ENCODE measurements at regions not wholly inside any gene's neighbourhood (a gene's known extent, or its start where the extent isn't known, plus 50 kb on each side); places are given as distances from the start of the nearest gene placed in this dataset.

DNA sequence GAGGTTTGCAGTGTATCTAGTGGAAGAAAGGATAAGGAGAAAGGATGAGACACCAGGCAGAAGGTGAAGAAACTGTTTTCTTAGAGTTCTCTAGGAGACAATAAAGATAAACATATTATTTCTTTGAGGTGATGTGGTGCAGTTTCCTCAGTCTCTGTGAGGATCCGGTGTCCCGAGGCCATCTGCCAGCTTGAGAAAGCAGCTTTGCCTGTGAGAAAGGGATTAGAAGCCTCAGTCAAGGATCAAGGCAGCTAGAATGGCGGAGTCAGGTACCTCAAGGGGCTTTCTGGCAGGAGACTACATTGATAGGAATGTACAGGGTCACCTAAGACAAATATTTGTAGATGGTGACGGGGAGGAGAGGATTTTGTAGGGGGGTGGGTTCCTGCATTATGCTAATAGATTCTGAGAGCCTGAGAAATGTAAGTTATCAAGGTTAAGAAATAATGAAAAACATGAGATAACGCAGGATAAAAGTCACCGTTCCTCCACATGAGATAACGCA lies 103.9 kb upstream of the MB21D2 start (continued):
- TF ChIP-seq, protein P1, sequence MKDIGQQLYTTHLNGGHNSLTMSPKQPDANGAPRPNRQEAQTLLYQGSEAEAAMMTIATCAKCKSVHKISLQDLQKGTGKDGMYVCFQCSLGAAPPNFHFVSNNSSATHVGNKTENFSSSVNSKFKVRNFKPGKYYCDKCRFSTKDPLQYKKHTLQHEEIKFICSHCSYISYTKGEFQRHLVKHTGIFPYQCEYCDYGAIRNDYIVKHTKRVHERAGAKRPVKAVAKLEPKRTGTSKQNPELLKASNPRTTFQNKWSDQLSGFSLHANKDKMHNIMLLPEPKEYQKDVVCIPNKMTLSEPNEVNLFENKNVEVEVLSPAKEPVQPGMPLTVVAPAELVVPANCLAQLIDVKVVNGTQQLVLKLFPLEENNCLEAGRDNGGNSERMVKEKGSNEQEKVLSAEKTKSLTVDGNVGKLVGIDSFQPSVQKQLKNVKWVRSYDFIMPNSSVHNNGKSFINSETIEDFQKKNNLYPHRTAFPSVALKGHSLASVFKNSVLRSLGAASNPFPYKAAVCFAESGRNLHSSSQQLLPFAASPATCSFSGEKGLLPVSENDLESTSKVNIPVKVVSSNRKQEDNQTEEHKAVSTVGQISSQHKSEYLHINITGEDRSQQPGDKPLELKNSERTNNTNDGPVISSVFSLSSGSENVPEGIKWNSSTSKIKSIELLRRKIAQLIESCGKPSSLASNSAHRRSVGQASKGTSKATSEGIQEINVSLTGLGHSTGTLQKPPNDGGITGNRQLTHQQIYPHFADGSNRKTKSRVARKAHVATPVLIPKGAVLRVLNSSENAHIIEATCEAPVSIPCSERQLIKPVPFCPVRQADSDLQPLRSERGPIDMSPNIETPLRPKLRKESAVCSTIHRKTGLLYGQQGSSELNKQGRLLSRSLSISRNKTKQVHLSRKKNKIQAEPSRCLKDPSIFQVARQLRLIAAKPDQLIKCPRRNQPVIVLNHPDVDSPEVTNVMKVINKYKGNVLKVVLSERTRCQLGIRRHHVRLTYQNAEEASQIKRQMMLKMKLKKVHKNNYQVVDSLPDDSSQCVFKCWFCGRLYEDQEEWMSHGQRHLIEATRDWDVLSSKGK (CRISPR knock-in tag; IDR thresholded peaks at IDR 0.05): no peak
- TF ChIP-seq PCBP2 (IDR thresholded peaks at IDR 0.05; ENCODE audit: low read depth, low read length, poor library complexity, severe bottlenecking) (no peak), CHD2 (IDR thresholded peaks at IDR 0.05; ENCODE audit: low read depth, low read length) (no peak), WHSC1 (IDR thresholded peaks at IDR 0.05; ENCODE audit: low read length) (no peak), KLF13 (tag; IDR thresholded peaks at IDR 0.05; ENCODE audit: borderline replicate concordance, low read depth) (no peak), TFAM (CRISPR knock-in tag; conservative IDR thresholded peaks at IDR 0.05) (no peak), NFE2L1 (tag; IDR thresholded peaks at IDR 0.05; ENCODE audit: borderline replicate concordance, low read depth) (no peak)

DNA sequence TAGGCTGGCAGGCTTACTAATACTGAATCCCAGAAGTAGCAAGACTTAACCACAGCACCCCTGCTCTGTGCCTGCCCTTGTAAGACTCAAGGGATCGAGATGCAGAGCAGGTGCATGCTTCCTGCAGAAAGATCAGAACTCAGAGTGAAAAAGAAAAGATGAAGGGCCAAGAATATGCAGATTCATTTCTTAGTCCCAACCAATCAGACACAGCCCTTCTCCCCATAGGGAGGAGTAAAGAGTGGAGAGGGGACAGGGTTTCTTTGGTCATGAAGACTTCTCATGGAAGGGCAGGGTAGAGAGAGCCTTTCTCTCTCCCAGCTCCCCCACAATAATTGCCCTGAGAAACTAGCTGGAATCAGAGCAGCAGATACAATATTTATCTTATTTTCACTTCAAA lies 105.6 kb upstream of the MB21D2 start:
- Histone ChIP-seq H4K20me1 (replicated peaks; ENCODE audit: control insufficient read depth, insufficient read depth, low read length) (no peaks in the 10 kb centered on the region), H3K9me3 (replicated peaks; ENCODE audit: control insufficient read depth, insufficient read depth, low read depth, low read length) (no peaks in the 10 kb centered on the region), H3K4me3 (no peak overlapping the region), H3K4me2 (ENCODE audit: insufficient read depth, low read length) (no peak overlapping the region), H3K27ac (ENCODE audit: extremely low read depth, low read depth, low read length) (no peak overlapping the region), H3K36me3 (ENCODE audit: control insufficient read depth, insufficient read depth, low read length) (no peaks in the 10 kb centered on the region), H3K27me3 (ENCODE audit: control insufficient read depth in 2 of 2, insufficient read depth in 2 of 2, low read length in 2 of 2) (no peaks in the 10 kb centered on the region), H3K4me1 (replicated peaks in 1 of 2; ENCODE audit: control insufficient read depth in 2 of 2, insufficient read depth in 2 of 2, low read length in 2 of 2) (no peaks in the 10 kb centered on the region), H3K9me1 (ENCODE audit: control insufficient read depth, insufficient read depth, low read length) (no peaks in the 10 kb centered on the region), H3K79me2 (ENCODE audit: control insufficient read depth, insufficient read depth, low read length) (no peaks in the 10 kb centered on the region), H2AFZ (ENCODE audit: low read depth, low read length) (no peak overlapping the region), H3K9ac (ENCODE audit: insufficient read depth in 1 of 2, low read depth in 2 of 2, low read length in 2 of 2) (no peak overlapping the region)
- no TSS peak for BruUV-seq (replicated peaks)
- intact Hi-C loops (cut with micrococcal nuclease) (no loop called here), in situ Hi-C loops (cut with MboI) (no loop called here)
- ATAC-seq: no peak
- CTCF ChIA-PET (ENCODE audit: low intra/inter-chr PET ratio): no interaction called here
- FAIRE-seq: no peak
- POLR2A ChIA-PET: no interaction called here
- no peak for DNase-seq (ENCODE audit: extremely low read depth in 1 of 4, low spot score in 3 of 4)
- WGBS (ENCODE audit: insufficient coverage, low coverage, missing lambda C conversion rate): 0% methylated on average over 1 of the region's 1 CpG
- TF ChIP-seq ZNF184 (CRISPR knock-in tag; IDR thresholded peaks at IDR 0.05) (no peak), ZBED1 (IDR thresholded peaks at IDR 0.05) (no peak), MECOM (CRISPR knock-in tag; IDR thresholded peaks at IDR 0.05) (no peak), CCAR2 (IDR thresholded peaks at IDR 0.05; ENCODE audit: low read depth, low read length) (no peak), HIVEP1 (CRISPR knock-in tag; IDR thresholded peaks at IDR 0.05) (no peak), RAD51 (IDR thresholded peaks at IDR 0.05; ENCODE audit: borderline replicate concordance, low read depth) (no peak), ZNF263 (CRISPR knock-in tag; IDR thresholded peaks at IDR 0.05; ENCODE audit: borderline replicate concordance) (no peak)
- TF ChIP-seq, protein P2, sequence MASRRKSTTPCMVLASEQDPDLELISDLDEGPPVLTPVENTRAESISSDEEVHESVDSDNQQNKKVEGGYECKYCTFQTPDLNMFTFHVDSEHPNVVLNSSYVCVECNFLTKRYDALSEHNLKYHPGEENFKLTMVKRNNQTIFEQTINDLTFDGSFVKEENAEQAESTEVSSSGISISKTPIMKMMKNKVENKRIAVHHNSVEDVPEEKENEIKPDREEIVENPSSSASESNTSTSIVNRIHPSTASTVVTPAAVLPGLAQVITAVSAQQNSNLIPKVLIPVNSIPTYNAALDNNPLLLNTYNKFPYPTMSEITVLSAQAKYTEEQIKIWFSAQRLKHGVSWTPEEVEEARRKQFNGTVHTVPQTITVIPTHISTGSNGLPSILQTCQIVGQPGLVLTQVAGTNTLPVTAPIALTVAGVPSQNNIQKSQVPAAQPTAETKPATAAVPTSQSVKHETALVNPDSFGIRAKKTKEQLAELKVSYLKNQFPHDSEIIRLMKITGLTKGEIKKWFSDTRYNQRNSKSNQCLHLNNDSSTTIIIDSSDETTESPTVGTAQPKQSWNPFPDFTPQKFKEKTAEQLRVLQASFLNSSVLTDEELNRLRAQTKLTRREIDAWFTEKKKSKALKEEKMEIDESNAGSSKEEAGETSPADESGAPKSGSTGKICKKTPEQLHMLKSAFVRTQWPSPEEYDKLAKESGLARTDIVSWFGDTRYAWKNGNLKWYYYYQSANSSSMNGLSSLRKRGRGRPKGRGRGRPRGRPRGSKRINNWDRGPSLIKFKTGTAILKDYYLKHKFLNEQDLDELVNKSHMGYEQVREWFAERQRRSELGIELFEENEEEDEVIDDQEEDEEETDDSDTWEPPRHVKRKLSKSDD (conservative IDR thresholded peaks at IDR 0.05; ENCODE audit: low read length): no peak
- TF ChIP-seq, protein P3, sequence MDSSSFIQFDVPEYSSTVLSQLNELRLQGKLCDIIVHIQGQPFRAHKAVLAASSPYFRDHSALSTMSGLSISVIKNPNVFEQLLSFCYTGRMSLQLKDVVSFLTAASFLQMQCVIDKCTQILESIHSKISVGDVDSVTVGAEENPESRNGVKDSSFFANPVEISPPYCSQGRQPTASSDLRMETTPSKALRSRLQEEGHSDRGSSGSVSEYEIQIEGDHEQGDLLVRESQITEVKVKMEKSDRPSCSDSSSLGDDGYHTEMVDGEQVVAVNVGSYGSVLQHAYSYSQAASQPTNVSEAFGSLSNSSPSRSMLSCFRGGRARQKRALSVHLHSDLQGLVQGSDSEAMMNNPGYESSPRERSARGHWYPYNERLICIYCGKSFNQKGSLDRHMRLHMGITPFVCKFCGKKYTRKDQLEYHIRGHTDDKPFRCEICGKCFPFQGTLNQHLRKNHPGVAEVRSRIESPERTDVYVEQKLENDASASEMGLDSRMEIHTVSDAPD (CRISPR knock-in tag; IDR thresholded peaks at IDR 0.05): no peak
